ENCODE measurements at regions not wholly inside any gene's neighbourhood (a gene's known extent, or its start where the extent isn't known, plus 50 kb on each side); places are given as distances from the start of the nearest gene placed in this dataset.

- H3K27me3 Mint-ChIP-seq (ENCODE audit: unreplicated experiment) = no peaks in the 10 kb centered on the region
- no peaks in the 10 kb centered on the region for H3K4me1 Mint-ChIP-seq (ENCODE audit: unreplicated experiment)
- peaks cover 32% of the 10 kb centered on the region for H3K9me3 Mint-ChIP-seq (ENCODE audit: unreplicated experiment)
- no peak for TF ChIP-seq CTCF (IDR thresholded peaks at IDR 0.05)
- no peak overlapping the region for H3K27ac Mint-ChIP-seq (ENCODE audit: unreplicated experiment)
- no peak overlapping the region for H3K4me3 Mint-ChIP-seq (ENCODE audit: unreplicated experiment)
- no peak for DNase-seq (ENCODE audit: extremely low spot score, unreplicated experiment)
- H3K36me3 Mint-ChIP-seq (ENCODE audit: unreplicated experiment) = no peaks in the 10 kb centered on the region
Observed at GRCh38 chr16:62596584-62596983, 560.3 kb upstream of the CDH8 start.

GRCh38 chr16:62596125-62596524 is 559.9 kb upstream of the CDH8 start:
- no peak for TF ChIP-seq CTCF (IDR thresholded peaks at IDR 0.05)
- no peak overlapping the region for H3K4me3 Mint-ChIP-seq (ENCODE audit: unreplicated experiment)
- DNase-seq (ENCODE audit: extremely low spot score, unreplicated experiment) = no peak
- no peak overlapping the region for H3K27ac Mint-ChIP-seq (ENCODE audit: unreplicated experiment)
- H3K4me1 Mint-ChIP-seq (ENCODE audit: unreplicated experiment) = no peaks in the 10 kb centered on the region
- no peaks in the 10 kb centered on the region for H3K36me3 Mint-ChIP-seq (ENCODE audit: unreplicated experiment)
- H3K9me3 Mint-ChIP-seq (ENCODE audit: unreplicated experiment) = peaks cover 27% of the 10 kb centered on the region
- no peaks in the 10 kb centered on the region for H3K27me3 Mint-ChIP-seq (ENCODE audit: unreplicated experiment)

GRCh38 chr16:62586128-62586862 is 550.1 kb upstream of the CDH8 start:
- H3K4me1 Mint-ChIP-seq (ENCODE audit: unreplicated experiment) = no peaks in the 10 kb centered on the region
- H3K4me3 Mint-ChIP-seq (ENCODE audit: unreplicated experiment) = no peak overlapping the region
- no peak for DNase-seq (ENCODE audit: extremely low spot score, unreplicated experiment)
- H3K9me3 Mint-ChIP-seq (ENCODE audit: unreplicated experiment) = peaks cover 26% of the 10 kb centered on the region
- no peaks in the 10 kb centered on the region for H3K36me3 Mint-ChIP-seq (ENCODE audit: unreplicated experiment)
- TF ChIP-seq CTCF (IDR thresholded peaks at IDR 0.05) = no peak
- H3K27ac Mint-ChIP-seq (ENCODE audit: unreplicated experiment) = no peak overlapping the region
- no peaks in the 10 kb centered on the region for H3K27me3 Mint-ChIP-seq (ENCODE audit: unreplicated experiment)

DNA sequence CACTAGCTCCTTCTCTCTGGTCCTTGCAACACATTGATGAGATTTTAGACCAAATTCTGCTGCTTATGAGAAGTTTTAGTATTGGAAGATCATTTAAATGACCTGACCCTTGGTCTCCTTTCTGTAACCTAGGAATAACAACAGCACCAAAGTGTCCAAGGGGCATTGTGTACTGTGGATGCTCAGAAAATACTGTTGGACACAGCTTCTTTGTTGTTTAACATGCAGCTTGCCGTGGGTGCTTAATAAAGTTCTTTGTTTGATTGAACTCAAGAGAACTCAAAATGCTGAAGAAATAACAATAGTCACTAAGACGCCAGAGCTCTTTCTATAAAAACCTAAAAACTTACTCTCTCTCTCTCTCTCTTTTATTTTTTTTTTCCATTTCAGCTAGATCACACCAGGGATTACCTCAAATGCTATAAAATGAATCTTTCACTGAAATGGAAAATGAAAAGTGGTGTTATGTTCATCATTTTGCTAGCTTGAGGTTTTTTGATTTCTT is 548.9 kb upstream of the CDH8 start:
- no peak for TF ChIP-seq CTCF (IDR thresholded peaks at IDR 0.05)
- Mint-ChIP-seq H3K36me3 (ENCODE audit: unreplicated experiment) (no peaks in the 10 kb centered on the region), H3K27me3 (ENCODE audit: unreplicated experiment) (no peaks in the 10 kb centered on the region), H3K4me3 (ENCODE audit: unreplicated experiment) (no peak overlapping the region), H3K27ac (ENCODE audit: unreplicated experiment) (no peak overlapping the region), H3K9me3 (ENCODE audit: unreplicated experiment) (peaks cover 26% of the 10 kb centered on the region), H3K4me1 (ENCODE audit: unreplicated experiment) (no peaks in the 10 kb centered on the region)
- DNase-seq (ENCODE audit: extremely low spot score, unreplicated experiment) = no peak

DNA sequence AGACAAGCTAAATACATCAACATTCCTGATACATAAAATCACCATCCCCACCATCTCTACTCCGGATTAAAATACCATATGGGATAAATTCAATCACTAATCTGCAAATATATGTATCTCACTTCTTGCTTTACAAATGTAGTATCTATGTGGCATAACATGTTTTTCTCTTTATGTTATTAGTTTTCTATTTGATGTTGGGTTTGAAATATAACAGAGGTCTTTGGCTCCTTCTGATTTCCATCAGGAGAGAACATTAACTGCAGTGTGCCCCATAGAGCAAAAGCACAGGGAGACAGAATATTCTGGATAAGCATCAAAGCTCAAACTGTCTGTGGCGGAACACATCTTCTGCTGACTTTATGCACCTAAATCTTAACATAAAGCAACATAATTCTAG is 547.2 kb upstream of the CDH8 start:
- Mint-ChIP-seq H3K9me3 (ENCODE audit: unreplicated experiment) (peaks cover 15% of the 10 kb centered on the region), H3K4me1 (ENCODE audit: unreplicated experiment) (no peaks in the 10 kb centered on the region), H3K4me3 (ENCODE audit: unreplicated experiment) (no peak overlapping the region), H3K36me3 (ENCODE audit: unreplicated experiment) (no peaks in the 10 kb centered on the region), H3K27ac (ENCODE audit: unreplicated experiment) (no peak overlapping the region), H3K27me3 (ENCODE audit: unreplicated experiment) (no peaks in the 10 kb centered on the region)
- DNase-seq (ENCODE audit: extremely low spot score, unreplicated experiment) = no peak
- no peak for TF ChIP-seq CTCF (IDR thresholded peaks at IDR 0.05)
